ENCODE measurements at regions not wholly inside any gene's neighbourhood (a gene's known extent, or its start where the extent isn't known, plus 50 kb on each side); places are given as distances from the start of the nearest gene placed in this dataset.
"Not testable (repeated sequence)": the region's sequence is repeated elsewhere in the genome, so short reads cannot be mapped to it uniquely, and the experiment has no call there.

GRCh38 chr18:40283560-40283959 is 1671.5 kb upstream of the PIK3C3 start:
- Histone ChIP-seq H3K9ac (ENCODE audit: low read length in 3 of 3) (no peak overlapping the region), H3K36me3 (ENCODE audit: control insufficient read depth in 2 of 3, insufficient read depth in 3 of 3, low read length in 3 of 3) (no peaks in the 10 kb centered on the region), H3K27me3 (ENCODE audit: control insufficient read depth, insufficient read depth, low read length) (no peaks in the 10 kb centered on the region), H3K4me3 (ENCODE audit: low read length in 3 of 3) (no peak overlapping the region), H3K27ac (ENCODE audit: low read depth in 2 of 2, low read length in 2 of 2) (no peak overlapping the region), H3K4me1 (ENCODE audit: control insufficient read depth in 2 of 3, insufficient read depth in 2 of 3, low read depth in 1 of 3, low read length in 3 of 3) (no peaks in the 10 kb centered on the region), H3K9me3 (ENCODE audit: control insufficient read depth in 2 of 3, insufficient read depth in 1 of 3, low read length in 3 of 3) (no peaks in the 10 kb centered on the region)
- FAIRE-seq (no peak), DNase-seq (no peak)
- intact Hi-C loops (cut with DNase I), result no loop called here
- TF ChIP-seq CTCF (IDR thresholded peaks at IDR 0.05; ENCODE audit: borderline replicate concordance, extremely low read depth, insufficient read depth), result no peak

GRCh38 chr18:40281356-40281755 is 1673.7 kb upstream of the PIK3C3 start:
- H3K27ac ChIP-seq (ENCODE audit: low read depth in 2 of 2, low read length in 2 of 2); FAIRE-seq; H3K27me3 ChIP-seq (ENCODE audit: control insufficient read depth, insufficient read depth, low read length); H3K4me1 ChIP-seq (ENCODE audit: control insufficient read depth in 2 of 3, insufficient read depth in 2 of 3, low read depth in 1 of 3, low read length in 3 of 3); H3K9ac ChIP-seq (ENCODE audit: low read length in 3 of 3); DNase-seq; H3K36me3 ChIP-seq (ENCODE audit: control insufficient read depth in 2 of 3, insufficient read depth in 3 of 3, low read length in 3 of 3); intact Hi-C loops (cut with DNase I); H3K9me3 ChIP-seq (ENCODE audit: control insufficient read depth in 2 of 3, insufficient read depth in 1 of 3, low read length in 3 of 3); H3K4me3 ChIP-seq (ENCODE audit: low read length in 3 of 3): not testable (repeated sequence)

- H3K4me1 ChIP-seq (ENCODE audit: control insufficient read depth in 2 of 3, insufficient read depth in 2 of 3, low read depth in 1 of 3, low read length in 3 of 3), result no peaks in the 10 kb centered on the region
- no peak overlapping the region for H3K9ac ChIP-seq (ENCODE audit: low read length in 3 of 3)
- no peak overlapping the region for H3K4me3 ChIP-seq (ENCODE audit: low read length in 3 of 3)
- no peaks in the 10 kb centered on the region for H3K36me3 ChIP-seq (ENCODE audit: control insufficient read depth in 2 of 3, insufficient read depth in 3 of 3, low read length in 3 of 3)
- H3K9me3 ChIP-seq (ENCODE audit: control insufficient read depth in 2 of 3, insufficient read depth in 1 of 3, low read length in 3 of 3), result no peaks in the 10 kb centered on the region
- FAIRE-seq (no peak), DNase-seq (no peak)
- intact Hi-C loops (cut with DNase I), result no loop called here
- H3K27ac ChIP-seq (ENCODE audit: low read depth in 2 of 2, low read length in 2 of 2), result no peak overlapping the region
- no peak for TF ChIP-seq CTCF (IDR thresholded peaks at IDR 0.05; ENCODE audit: borderline replicate concordance, extremely low read depth, insufficient read depth)
- H3K27me3 ChIP-seq (ENCODE audit: control insufficient read depth, insufficient read depth, low read length), result no peaks in the 10 kb centered on the region
These were observed 1680.3 kb upstream of the PIK3C3 start for GRCh38 chr18:40274618-40275196.

- TF ChIP-seq CTCF (IDR thresholded peaks at IDR 0.05; ENCODE audit: borderline replicate concordance, extremely low read depth, insufficient read depth), result no peak
- no peaks in the 10 kb centered on the region for H3K4me1 ChIP-seq (ENCODE audit: control insufficient read depth in 2 of 3, insufficient read depth in 2 of 3, low read depth in 1 of 3, low read length in 3 of 3)
These were observed 1682.3 kb upstream of the PIK3C3 start for GRCh38 chr18:40272630-40273231.

More at GRCh38 chr18:40272630-40273231, 1682.3 kb upstream of the PIK3C3 start:
- FAIRE-seq, result no peak
- no peaks in the 10 kb centered on the region for H3K9me3 ChIP-seq (ENCODE audit: control insufficient read depth in 2 of 3, insufficient read depth in 1 of 3, low read length in 3 of 3)
- H3K27me3 ChIP-seq (ENCODE audit: control insufficient read depth, insufficient read depth, low read length), result no peaks in the 10 kb centered on the region
- no peak overlapping the region for H3K27ac ChIP-seq (ENCODE audit: low read depth in 2 of 2, low read length in 2 of 2)
- intact Hi-C loops (cut with DNase I), result no loop called here
- DNase-seq, result no peak
- no peaks in the 10 kb centered on the region for H3K36me3 ChIP-seq (ENCODE audit: control insufficient read depth in 2 of 3, insufficient read depth in 3 of 3, low read length in 3 of 3)
- no peak overlapping the region for H3K9ac ChIP-seq (ENCODE audit: low read length in 3 of 3)
- H3K4me3 ChIP-seq (ENCODE audit: low read length in 3 of 3), result no peak overlapping the region
